ENCODE measurements at regions not wholly inside any gene's neighbourhood (a gene's known extent, or its start where the extent isn't known, plus 50 kb on each side); places are given as distances from the start of the nearest gene placed in this dataset.
A peak's percentile ranks its signal among the peaks of the same experiment; 100 is the strongest.

DNA sequence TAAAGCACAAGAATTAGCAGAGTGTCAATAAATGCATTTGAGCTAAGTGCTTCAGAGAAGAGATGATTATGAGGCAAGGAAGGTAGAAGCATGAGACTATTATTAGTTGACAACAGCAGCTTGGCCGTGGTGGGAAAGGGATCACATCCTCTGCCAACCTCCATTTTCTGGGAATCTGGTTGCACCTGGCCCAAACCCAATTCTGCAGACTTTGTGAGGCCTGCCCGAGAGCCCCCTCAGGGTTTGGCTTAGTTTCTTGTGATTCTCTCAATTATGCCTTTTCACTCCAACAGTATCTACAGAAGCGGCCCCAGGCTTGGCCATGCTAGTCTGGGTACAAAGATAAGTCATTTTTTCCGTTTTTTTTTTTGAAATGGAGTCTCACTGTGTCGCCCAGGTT is 111.0 kb upstream of the B3GAT2 start:
- H3K9me3 Mint-ChIP-seq (ENCODE audit: unreplicated experiment) = no peaks in the 10 kb centered on the region
- H3K27ac Mint-ChIP-seq (ENCODE audit: unreplicated experiment) = no peak overlapping the region
- TF ChIP-seq, protein P1, sequence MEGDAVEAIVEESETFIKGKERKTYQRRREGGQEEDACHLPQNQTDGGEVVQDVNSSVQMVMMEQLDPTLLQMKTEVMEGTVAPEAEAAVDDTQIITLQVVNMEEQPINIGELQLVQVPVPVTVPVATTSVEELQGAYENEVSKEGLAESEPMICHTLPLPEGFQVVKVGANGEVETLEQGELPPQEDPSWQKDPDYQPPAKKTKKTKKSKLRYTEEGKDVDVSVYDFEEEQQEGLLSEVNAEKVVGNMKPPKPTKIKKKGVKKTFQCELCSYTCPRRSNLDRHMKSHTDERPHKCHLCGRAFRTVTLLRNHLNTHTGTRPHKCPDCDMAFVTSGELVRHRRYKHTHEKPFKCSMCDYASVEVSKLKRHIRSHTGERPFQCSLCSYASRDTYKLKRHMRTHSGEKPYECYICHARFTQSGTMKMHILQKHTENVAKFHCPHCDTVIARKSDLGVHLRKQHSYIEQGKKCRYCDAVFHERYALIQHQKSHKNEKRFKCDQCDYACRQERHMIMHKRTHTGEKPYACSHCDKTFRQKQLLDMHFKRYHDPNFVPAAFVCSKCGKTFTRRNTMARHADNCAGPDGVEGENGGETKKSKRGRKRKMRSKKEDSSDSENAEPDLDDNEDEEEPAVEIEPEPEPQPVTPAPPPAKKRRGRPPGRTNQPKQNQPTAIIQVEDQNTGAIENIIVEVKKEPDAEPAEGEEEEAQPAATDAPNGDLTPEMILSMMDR (IDR thresholded peaks at IDR 0.05; ENCODE audit: partially characterized antibody, unreplicated experiment) = no peak
- DNase-seq = no peak
- H3K4me3 Mint-ChIP-seq (ENCODE audit: unreplicated experiment) = no peak overlapping the region
- no peaks in the 10 kb centered on the region for H3K27me3 Mint-ChIP-seq (ENCODE audit: unreplicated experiment)
- H3K4me1 Mint-ChIP-seq (ENCODE audit: low read depth, unreplicated experiment) = peaks cover 24% of the 10 kb centered on the region
- peaks cover 4% of the 10 kb centered on the region for H3K36me3 Mint-ChIP-seq (ENCODE audit: unreplicated experiment)

DNA sequence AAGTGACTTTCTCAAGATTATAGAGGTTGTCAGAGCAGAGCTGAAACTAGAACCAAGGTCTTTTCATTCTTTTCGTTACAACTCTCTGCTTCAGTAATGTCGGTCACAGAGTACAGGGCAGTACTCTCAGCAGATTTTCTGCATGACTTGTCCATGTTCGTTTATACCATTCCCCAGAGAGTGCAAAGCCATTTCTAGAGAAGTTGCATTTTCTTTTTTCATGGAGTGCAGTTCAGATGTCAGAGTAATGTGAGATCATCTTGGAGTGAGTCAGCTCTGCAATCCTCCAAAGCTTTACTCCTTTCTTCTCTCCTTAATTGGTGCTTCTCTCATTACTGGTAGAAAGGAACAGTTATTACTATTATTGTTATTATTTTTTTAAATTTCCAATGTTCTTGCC is 115.6 kb upstream of the B3GAT2 start:
- H3K4me1 Mint-ChIP-seq (ENCODE audit: low read depth, unreplicated experiment) = peaks cover 31% of the 10 kb centered on the region
- peaks cover 4% of the 10 kb centered on the region for H3K36me3 Mint-ChIP-seq (ENCODE audit: unreplicated experiment)
- peak overlapping the region; percentile 72 for H3K27ac Mint-ChIP-seq (ENCODE audit: unreplicated experiment)
- no peaks in the 10 kb centered on the region for H3K27me3 Mint-ChIP-seq (ENCODE audit: unreplicated experiment)
- H3K9me3 Mint-ChIP-seq (ENCODE audit: unreplicated experiment) = no peaks in the 10 kb centered on the region
- H3K4me3 Mint-ChIP-seq (ENCODE audit: unreplicated experiment) = no peak overlapping the region
- TF ChIP-seq, protein P1 (IDR thresholded peaks at IDR 0.05; ENCODE audit: partially characterized antibody, unreplicated experiment) = no peak
- no peak for DNase-seq

DNA sequence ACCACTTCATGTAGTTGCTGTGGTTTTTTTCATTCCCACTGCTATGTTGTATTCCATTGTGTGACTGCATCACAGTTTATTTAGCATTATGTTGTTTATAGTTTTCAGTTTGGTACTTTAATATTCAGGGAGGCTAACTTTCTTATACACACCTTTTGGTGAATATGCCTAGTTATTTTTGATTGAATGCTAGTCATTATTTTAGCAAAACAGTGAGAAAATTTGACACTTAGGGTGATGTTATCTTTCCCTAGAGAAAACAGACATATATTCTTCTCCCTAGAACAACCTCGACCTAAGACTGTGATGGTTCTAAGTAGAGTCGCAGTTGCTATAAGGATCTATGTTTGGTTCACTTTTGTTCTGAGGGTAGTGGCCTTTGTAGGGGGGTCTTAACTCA is 120.8 kb upstream of the B3GAT2 start:
- Mint-ChIP-seq H3K9me3 (ENCODE audit: unreplicated experiment) (no peaks in the 10 kb centered on the region), H3K36me3 (ENCODE audit: unreplicated experiment) (peaks cover 8% of the 10 kb centered on the region), H3K4me1 (ENCODE audit: low read depth, unreplicated experiment) (peaks cover 7% of the 10 kb centered on the region), H3K4me3 (ENCODE audit: unreplicated experiment) (no peak overlapping the region), H3K27me3 (ENCODE audit: unreplicated experiment) (no peaks in the 10 kb centered on the region), H3K27ac (ENCODE audit: unreplicated experiment) (no peak overlapping the region)
- TF ChIP-seq, protein P1 (IDR thresholded peaks at IDR 0.05; ENCODE audit: partially characterized antibody, unreplicated experiment) = no peak
- DNase-seq = no peak

DNA sequence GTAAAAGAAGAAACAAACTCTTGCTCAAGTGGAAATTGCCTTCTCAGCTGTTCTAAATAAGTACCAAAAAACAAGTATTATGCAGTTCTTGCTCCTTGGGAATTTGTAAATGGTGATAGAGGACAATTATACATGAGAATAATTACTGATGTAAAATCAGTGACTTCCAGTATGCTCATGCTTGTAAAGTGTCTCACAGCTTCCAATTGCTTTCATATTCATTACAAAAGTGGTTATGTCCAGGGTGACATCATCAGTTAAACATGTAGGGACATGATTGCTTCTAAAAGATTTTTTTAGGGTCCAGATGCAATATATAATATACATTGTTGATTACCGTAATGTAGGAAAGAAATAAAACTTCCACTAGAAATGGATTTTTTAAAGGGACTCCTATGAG is 122.8 kb upstream of the B3GAT2 start:
- no peaks in the 10 kb centered on the region for H3K9me3 Mint-ChIP-seq (ENCODE audit: unreplicated experiment)
- DNase-seq = no peak
- no peaks in the 10 kb centered on the region for H3K27me3 Mint-ChIP-seq (ENCODE audit: unreplicated experiment)
- no peak overlapping the region for H3K27ac Mint-ChIP-seq (ENCODE audit: unreplicated experiment)
- no peak overlapping the region for H3K4me3 Mint-ChIP-seq (ENCODE audit: unreplicated experiment)
- H3K36me3 Mint-ChIP-seq (ENCODE audit: unreplicated experiment) = peaks cover 8% of the 10 kb centered on the region
- TF ChIP-seq, protein P1 (IDR thresholded peaks at IDR 0.05; ENCODE audit: partially characterized antibody, unreplicated experiment) = no peak
- peaks cover 3% of the 10 kb centered on the region for H3K4me1 Mint-ChIP-seq (ENCODE audit: low read depth, unreplicated experiment)

DNA sequence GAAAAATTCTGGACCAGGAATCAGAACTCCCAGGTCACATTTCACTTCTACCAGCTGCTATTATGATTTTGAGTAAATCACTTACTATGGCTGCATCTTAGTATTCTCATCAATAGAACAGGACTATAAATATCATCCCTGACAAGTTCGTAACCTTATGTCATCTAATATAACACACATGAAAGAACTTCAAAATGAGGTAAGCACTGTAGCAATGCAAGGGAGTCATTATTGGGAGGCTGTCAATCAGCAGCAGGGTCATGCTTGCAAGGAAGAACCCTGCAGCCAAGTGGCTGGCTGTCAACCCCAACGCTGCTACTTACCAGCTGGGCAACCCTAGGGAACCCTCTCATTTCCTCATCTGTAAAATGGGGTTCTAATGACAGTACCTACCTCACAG is 123.3 kb upstream of the B3GAT2 start:
- H3K4me3 Mint-ChIP-seq (ENCODE audit: unreplicated experiment) = no peak overlapping the region
- H3K27me3 Mint-ChIP-seq (ENCODE audit: unreplicated experiment) = no peaks in the 10 kb centered on the region
- DNase-seq = no peak
- no peaks in the 10 kb centered on the region for H3K9me3 Mint-ChIP-seq (ENCODE audit: unreplicated experiment)
- no peak overlapping the region for H3K27ac Mint-ChIP-seq (ENCODE audit: unreplicated experiment)
- H3K4me1 Mint-ChIP-seq (ENCODE audit: low read depth, unreplicated experiment) = peaks cover 3% of the 10 kb centered on the region
- H3K36me3 Mint-ChIP-seq (ENCODE audit: unreplicated experiment) = peaks cover 8% of the 10 kb centered on the region
- TF ChIP-seq, protein P1 (IDR thresholded peaks at IDR 0.05; ENCODE audit: partially characterized antibody, unreplicated experiment) = no peak

All from glutamatergic neuron (in vitro differentiated cells).